Liver (tissue), 8 donors: ENCODE measurements at regions not wholly inside any gene's neighbourhood (a gene's known extent, or its start where the extent isn't known, plus 50 kb on each side); places are given as distances from the start of the nearest gene placed in this dataset.

ENCODE experiments used
- DNase-seq: peaks from one replicate; pipeline ENCODE4 v3.0.0-alpha.2; 2017; ENCODE audit warnings: low spot score
- H3K27ac ChIP-seq, 2 donors: one replicate each; pipeline ENCODE4 v1.7.0; 2013; ENCODE audit warnings: inconsistent platforms in 2 of 2, low read length in 2 of 2, control low read depth in 1 of 2, low read depth in 1 of 2, mild to moderate bottlenecking in 1 of 2
- H3K27me3 ChIP-seq, 4 donors: one replicate each; pipeline versions ENCODE4 v1.6.1 to v1.7.0; 2013; ENCODE audit warnings: low read length in 3 of 4, inconsistent platforms in 1 of 4, mild to moderate bottlenecking in 1 of 4, moderate library complexity in 1 of 4; ENCODE audit not compliant: control insufficient read depth in 4 of 4, insufficient read depth in 4 of 4
- H3K36me3 ChIP-seq, 4 donors: one replicate each; pipeline versions ENCODE4 v1.6.1 to v1.7.0; 2013; ENCODE audit warnings: low read length in 3 of 4, mild to moderate bottlenecking in 3 of 4, low read depth in 1 of 4, moderate library complexity in 1 of 4; ENCODE audit not compliant: control insufficient read depth in 4 of 4, insufficient read depth in 3 of 4
- H3K4me1 ChIP-seq, 4 donors: one replicate each; pipeline versions ENCODE4 v1.6.1 to v1.7.0; 2013; ENCODE audit warnings: low read length in 3 of 4, mild to moderate bottlenecking in 3 of 4, moderate library complexity in 1 of 4; ENCODE audit not compliant: control insufficient read depth in 4 of 4, insufficient read depth in 4 of 4
- H3K4me3 ChIP-seq, 3 donors: one replicate each; pipeline versions ENCODE4 v1.6.1 to v1.7.0; 2013; ENCODE audit warnings: low read length in 3 of 3, control low read depth in 1 of 3, low read depth in 1 of 3, mild to moderate bottlenecking in 1 of 3
- H3K9ac ChIP-seq, 2 donors: one replicate each; pipeline ENCODE4 v1.7.0; 2013; ENCODE audit warnings: low read length in 2 of 2, mild to moderate bottlenecking in 2 of 2, moderate library complexity in 2 of 2, control low read depth in 1 of 2, low read depth in 1 of 2
- H3K9me3 ChIP-seq, 4 donors: one replicate each; pipeline versions ENCODE4 v1.6.1 to v1.7.0; 2013; ENCODE audit warnings: low read length in 3 of 4; ENCODE audit not compliant: control insufficient read depth in 4 of 4
- EGR1 ChIP-seq, 2 donors: IDR thresholded peaks; 2 replicates each; pipeline ENCODE4 v1.6.1; 2016 to 2018; ENCODE audit warnings: antibody characterized with exemption in 2 of 2, low read depth in 2 of 2
- FOXA2 ChIP-seq: IDR thresholded peaks from 2 replicates; pipeline ENCODE4 v1.6.1; 2016; ENCODE audit warnings: antibody characterized with exemption
- HNF4A ChIP-seq, 2 donors: conservative IDR thresholded peaks; 2 replicates each; pipeline ENCODE4 v1.6.1; 2016; ENCODE audit warnings: antibody characterized with exemption in 2 of 2, mild to moderate bottlenecking in 2 of 2
- HNF4G ChIP-seq: IDR thresholded peaks from 2 replicates; pipeline ENCODE4 v1.6.1; 2016; ENCODE audit warnings: antibody characterized with exemption
- JUND ChIP-seq, 2 donors: IDR thresholded peaks; 2 replicates each; pipeline ENCODE4 v1.6.1; 2016; ENCODE audit warnings: antibody characterized with exemption in 2 of 2
- NR2F2 ChIP-seq: IDR thresholded peaks from 2 replicates; pipeline ENCODE4 v1.6.1; 2016; ENCODE audit warnings: antibody characterized with exemption
- RAD21 ChIP-seq, 2 donors: IDR thresholded peaks; 2 replicates each; pipeline ENCODE4 v1.6.1; 2016; ENCODE audit warnings: antibody characterized with exemption in 2 of 2, mild to moderate bottlenecking in 2 of 2
- SP1 ChIP-seq: IDR thresholded peaks from 2 replicates; pipeline ENCODE4 v1.6.1; 2018; ENCODE audit warnings: antibody characterized with exemption, mild to moderate bottlenecking
- TAF1 ChIP-seq: conservative IDR thresholded peaks from 2 replicates; pipeline ENCODE4 v1.6.1; 2016; ENCODE audit warnings: antibody characterized with exemption, mild to moderate bottlenecking
- YY1 ChIP-seq: IDR thresholded peaks from 2 replicates; pipeline ENCODE4 v1.6.1; 2016; ENCODE audit warnings: antibody characterized with exemption, mild to moderate bottlenecking
- ZBTB33 ChIP-seq: IDR thresholded peaks from 2 replicates; pipeline ENCODE4 v1.6.1; 2016; ENCODE audit warnings: antibody characterized with exemption
- WGBS: extraction: QIAGEN DNeasy Blood & Tissue Kit; methylation state at CpG from one replicate; pipeline ENCODE4 v1.1.7; 2013; 5-methylcytosine and 5-hydroxymethylcytosine counted together
- TF ChIP-seq, protein P1 (sequence below): fragments of 150-350 bp; IDR thresholded peaks from 2 replicates; pipeline ENCODE4 v1.5.1; 2017; ENCODE audit warnings: improper control_type of control experiment, low read depth, low read length; ENCODE audit not compliant: missing input control
- TF ChIP-seq, protein P2 (sequence below): IDR thresholded peaks from 2 replicates; pipeline ENCODE4 v1.6.1; 2016; ENCODE audit warnings: antibody characterized with exemption, mild to moderate bottlenecking
- donor health status: healthy.
- donor health status: healthy.
- donor health status: healthy.
- donor health status: healthy.
- donor health status: healthy.

- Histone ChIP-seq H3K4me3 (no peak overlapping the region), H3K4me1 (no peaks in the 10 kb centered on the region), H3K36me3 (no peaks in the 10 kb centered on the region), H3K27ac (no peak overlapping the region), H3K9ac (no peak overlapping the region), H3K27me3 (no peaks in the 10 kb centered on the region), H3K9me3 (no peaks in the 10 kb centered on the region)
- no peak for TF ChIP-seq RAD21 (IDR thresholded peaks at IDR 0.05)
- TF ChIP-seq HNF4G = no peak
- TF ChIP-seq, protein P1, sequence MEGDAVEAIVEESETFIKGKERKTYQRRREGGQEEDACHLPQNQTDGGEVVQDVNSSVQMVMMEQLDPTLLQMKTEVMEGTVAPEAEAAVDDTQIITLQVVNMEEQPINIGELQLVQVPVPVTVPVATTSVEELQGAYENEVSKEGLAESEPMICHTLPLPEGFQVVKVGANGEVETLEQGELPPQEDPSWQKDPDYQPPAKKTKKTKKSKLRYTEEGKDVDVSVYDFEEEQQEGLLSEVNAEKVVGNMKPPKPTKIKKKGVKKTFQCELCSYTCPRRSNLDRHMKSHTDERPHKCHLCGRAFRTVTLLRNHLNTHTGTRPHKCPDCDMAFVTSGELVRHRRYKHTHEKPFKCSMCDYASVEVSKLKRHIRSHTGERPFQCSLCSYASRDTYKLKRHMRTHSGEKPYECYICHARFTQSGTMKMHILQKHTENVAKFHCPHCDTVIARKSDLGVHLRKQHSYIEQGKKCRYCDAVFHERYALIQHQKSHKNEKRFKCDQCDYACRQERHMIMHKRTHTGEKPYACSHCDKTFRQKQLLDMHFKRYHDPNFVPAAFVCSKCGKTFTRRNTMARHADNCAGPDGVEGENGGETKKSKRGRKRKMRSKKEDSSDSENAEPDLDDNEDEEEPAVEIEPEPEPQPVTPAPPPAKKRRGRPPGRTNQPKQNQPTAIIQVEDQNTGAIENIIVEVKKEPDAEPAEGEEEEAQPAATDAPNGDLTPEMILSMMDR = no peak
- TF ChIP-seq EGR1 (IDR thresholded peaks at IDR 0.05; ENCODE audit: low read depth in 2 of 2) = no peak
- TF ChIP-seq HNF4A (conservative IDR thresholded peaks at IDR 0.05) = no peak
- no peak for TF ChIP-seq FOXA2
- TF ChIP-seq ZBTB33 = no peak
- TF ChIP-seq JUND (IDR thresholded peaks at IDR 0.05) = no peak
- TF ChIP-seq, protein P2, sequence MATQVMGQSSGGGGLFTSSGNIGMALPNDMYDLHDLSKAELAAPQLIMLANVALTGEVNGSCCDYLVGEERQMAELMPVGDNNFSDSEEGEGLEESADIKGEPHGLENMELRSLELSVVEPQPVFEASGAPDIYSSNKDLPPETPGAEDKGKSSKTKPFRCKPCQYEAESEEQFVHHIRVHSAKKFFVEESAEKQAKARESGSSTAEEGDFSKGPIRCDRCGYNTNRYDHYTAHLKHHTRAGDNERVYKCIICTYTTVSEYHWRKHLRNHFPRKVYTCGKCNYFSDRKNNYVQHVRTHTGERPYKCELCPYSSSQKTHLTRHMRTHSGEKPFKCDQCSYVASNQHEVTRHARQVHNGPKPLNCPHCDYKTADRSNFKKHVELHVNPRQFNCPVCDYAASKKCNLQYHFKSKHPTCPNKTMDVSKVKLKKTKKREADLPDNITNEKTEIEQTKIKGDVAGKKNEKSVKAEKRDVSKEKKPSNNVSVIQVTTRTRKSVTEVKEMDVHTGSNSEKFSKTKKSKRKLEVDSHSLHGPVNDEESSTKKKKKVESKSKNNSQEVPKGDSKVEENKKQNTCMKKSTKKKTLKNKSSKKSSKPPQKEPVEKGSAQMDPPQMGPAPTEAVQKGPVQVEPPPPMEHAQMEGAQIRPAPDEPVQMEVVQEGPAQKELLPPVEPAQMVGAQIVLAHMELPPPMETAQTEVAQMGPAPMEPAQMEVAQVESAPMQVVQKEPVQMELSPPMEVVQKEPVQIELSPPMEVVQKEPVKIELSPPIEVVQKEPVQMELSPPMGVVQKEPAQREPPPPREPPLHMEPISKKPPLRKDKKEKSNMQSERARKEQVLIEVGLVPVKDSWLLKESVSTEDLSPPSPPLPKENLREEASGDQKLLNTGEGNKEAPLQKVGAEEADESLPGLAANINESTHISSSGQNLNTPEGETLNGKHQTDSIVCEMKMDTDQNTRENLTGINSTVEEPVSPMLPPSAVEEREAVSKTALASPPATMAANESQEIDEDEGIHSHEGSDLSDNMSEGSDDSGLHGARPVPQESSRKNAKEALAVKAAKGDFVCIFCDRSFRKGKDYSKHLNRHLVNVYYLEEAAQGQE = no peak
- no peak for TF ChIP-seq TAF1
- TF ChIP-seq YY1 = no peak
- 85% methylated on average over 5 of the region's 5 CpGs for WGBS
- DNase-seq = no peak
Measured at GRCh38 chr21:20538039-20538658, 460.1 kb upstream of the NCAM2 start.

DNA sequence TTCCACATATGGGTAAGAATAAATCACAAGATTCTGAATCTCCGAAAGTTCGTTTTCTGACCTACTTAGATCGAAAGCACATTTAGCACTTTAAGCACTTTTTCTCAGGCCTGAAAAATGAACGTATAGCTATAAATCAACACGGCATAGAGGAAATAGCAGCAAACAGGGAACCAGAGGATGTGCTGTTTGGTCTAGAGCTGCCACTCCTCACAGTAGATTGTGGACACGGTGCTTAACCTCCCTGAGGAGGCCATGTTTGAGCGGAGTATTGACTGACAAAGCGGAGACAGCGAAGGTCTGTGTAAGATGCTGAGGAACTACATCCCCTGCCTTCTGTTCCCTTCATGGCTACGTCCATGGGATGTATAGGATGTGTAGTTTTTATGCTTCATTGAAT lies 452.8 kb upstream of the NCAM2 start:
- no peak overlapping the region for H3K9ac ChIP-seq
- H3K4me3 ChIP-seq = no peak overlapping the region
- H3K27ac ChIP-seq = no peak overlapping the region
- H3K4me1 ChIP-seq = no peaks in the 10 kb centered on the region
- TF ChIP-seq, protein P1 = no peak
- TF ChIP-seq JUND (IDR thresholded peaks at IDR 0.05) (no peak), YY1 (no peak), NR2F2 (no peak), RAD21 (IDR thresholded peaks at IDR 0.05) (no peak), SP1 (no peak)
- TF ChIP-seq, protein P2 = no peak
- H3K27me3 ChIP-seq = no peaks in the 10 kb centered on the region
- WGBS = 85% methylated on average over 10 of the region's 10 CpGs
- no peaks in the 10 kb centered on the region for H3K9me3 ChIP-seq
- no peaks in the 10 kb centered on the region for H3K36me3 ChIP-seq
- no peak for DNase-seq
